DND-41 (cell line): ENCODE measurements at regions not wholly inside any gene's neighbourhood (a gene's known extent, or its start where the extent isn't known, plus 50 kb on each side); places are given as distances from the start of the nearest gene placed in this dataset.

Source experiments
- ATAC-seq: fragments of 200-7000 bp; cut with Tn5 transposase; 3 replicates; pipeline ENCODE4 v1.9.1; 2021; ENCODE audit warnings: low read depth; ENCODE audit not compliant: insufficient read depth
- DNase-seq: peaks from one replicate; pipeline ENCODE4 v3.0.0-alpha.2; 2020
- H2AFZ ChIP-seq: 2 replicates; pipeline ENCODE4 v1.6.0; 2012; ENCODE audit warnings: low read depth, low read length
- H3K27ac ChIP-seq: 2 replicates; pipeline ENCODE4 v1.5.1; 2012; ENCODE audit warnings: low read length, inconsistent platforms
- H3K27me3 ChIP-seq: fragments of 200-600 bp; sonication (generic); 2 replicates; pipeline ENCODE4 v1.6.0; 2012; ENCODE audit warnings: low read length, mild to moderate bottlenecking, inconsistent platforms; ENCODE audit not compliant: insufficient read depth, poor library complexity
- H3K36me3 ChIP-seq: 2 replicates; pipeline ENCODE4 v1.5.1; 2012; ENCODE audit warnings: low read length, inconsistent platforms; ENCODE audit not compliant: insufficient read depth
- H3K4me1 ChIP-seq: 2 replicates; pipeline ENCODE4 v1.5.1; 2012; ENCODE audit warnings: mild to moderate bottlenecking, low read length; ENCODE audit not compliant: insufficient read depth
- H3K4me2 ChIP-seq: 2 replicates; pipeline ENCODE4 v1.6.0; 2012; ENCODE audit warnings: mild to moderate bottlenecking, moderate library complexity, low read length, inconsistent platforms; ENCODE audit not compliant: insufficient read depth
- H3K4me3 ChIP-seq, 2 experiments: fragments of 200-600 bp in 1 of 2; shearing (Covaris generic) in 1 of 2; 2 replicates each; pipeline ENCODE4 v1.5.1; 2012 to 2016; ENCODE audit warnings: inconsistent platforms in 2 of 2, low read length in 2 of 2, mild to moderate bottlenecking in 2 of 2, low read depth in 1 of 2, moderate library complexity in 1 of 2
- H3K79me2 ChIP-seq: 2 replicates; pipeline ENCODE4 v1.6.0; 2012; ENCODE audit warnings: low read length, inconsistent platforms; ENCODE audit not compliant: insufficient read depth
- H3K9ac ChIP-seq: 2 replicates; pipeline ENCODE4 v1.6.0; 2012; ENCODE audit warnings: low read depth, mild to moderate bottlenecking, inconsistent platforms, low read length, moderate library complexity
- H3K9me3 ChIP-seq: 2 replicates; pipeline ENCODE4 v1.5.1; 2012; ENCODE audit warnings: low read length, moderate library complexity, mild to moderate bottlenecking, inconsistent platforms; ENCODE audit not compliant: insufficient read depth, severe bottlenecking
- H4K20me1 ChIP-seq: 2 replicates; pipeline ENCODE4 v1.6.0; 2012; ENCODE audit warnings: low read length; ENCODE audit not compliant: insufficient read depth
- CTCF ChIP-seq: IDR thresholded peaks from 2 replicates; pipeline ENCODE4 v1.5.1; 2012; ENCODE audit warnings: borderline replicate concordance, low read length, moderate library complexity, mild to moderate bottlenecking; ENCODE audit not compliant: poor library complexity, severe bottlenecking; ENCODE audit errors: extremely low read depth
- EZH2 ChIP-seq: IDR thresholded peaks from 3 replicates; pipeline ENCODE4 v1.6.1; 2012; ENCODE audit warnings: borderline replicate concordance, low read depth, mild to moderate bottlenecking, moderate library complexity, low read length, inconsistent platforms; ENCODE audit not compliant: severe bottlenecking

GRCh38 chr4:151835467-151835866 lies 74.7 kb upstream of the GATB start:
- no peak overlapping the region for H2AFZ ChIP-seq
- no peaks in the 10 kb centered on the region for H3K27me3 ChIP-seq
- no peak overlapping the region for H3K4me3 ChIP-seq
- H3K9me3 ChIP-seq, result no peaks in the 10 kb centered on the region
- H3K27ac ChIP-seq, result no peak overlapping the region
- DNase-seq, result no peak
- no peaks in the 10 kb centered on the region for H4K20me1 ChIP-seq
- ATAC-seq, result no peak
- no peaks in the 10 kb centered on the region for H3K4me1 ChIP-seq
- no peaks in the 10 kb centered on the region for H3K36me3 ChIP-seq
- no peak overlapping the region for H3K9ac ChIP-seq
- no peaks in the 10 kb centered on the region for H3K79me2 ChIP-seq
- TF ChIP-seq CTCF, result no peak
- no peak for TF ChIP-seq EZH2
- no peak overlapping the region for H3K4me2 ChIP-seq

- Histone ChIP-seq H3K9me3 (no peaks in the 10 kb centered on the region), H3K36me3 (no peaks in the 10 kb centered on the region), H3K27me3 (no peaks in the 10 kb centered on the region), H3K27ac (no peak overlapping the region), H3K79me2 (no peaks in the 10 kb centered on the region), H3K4me2 (no peak overlapping the region), H2AFZ (peak overlapping the region; percentile 15; the same call in 1 of the 2 replicates), H3K4me1 (no peaks in the 10 kb centered on the region), H3K9ac (no peak overlapping the region), H4K20me1 (no peaks in the 10 kb centered on the region), H3K4me3 (no peak overlapping the region)
- DNase-seq (no peak), ATAC-seq (no peak)
- no peak for TF ChIP-seq CTCF
- no peak for TF ChIP-seq EZH2
Measured at GRCh38 chr4:151833174-151833573, 72.4 kb upstream of the GATB start.

- Histone ChIP-seq H2AFZ (no peak overlapping the region), H3K4me1 (no peaks in the 10 kb centered on the region), H3K9ac (no peak overlapping the region), H3K9me3 (peaks cover under 1% of the 10 kb centered on the region), H3K4me2 (no peak overlapping the region), H3K79me2 (no peaks in the 10 kb centered on the region), H3K27ac (no peak overlapping the region), H3K4me3 (no peak overlapping the region), H3K27me3 (no peaks in the 10 kb centered on the region), H3K36me3 (no peaks in the 10 kb centered on the region), H4K20me1 (no peaks in the 10 kb centered on the region)
- ATAC-seq, result no peak
- no peak for DNase-seq
- no peak for TF ChIP-seq EZH2
- TF ChIP-seq CTCF, result no peak
Measured at GRCh38 chr4:151831526-151831925, 70.7 kb upstream of the GATB start.

GRCh38 chr4:151830168-151830567 lies 69.4 kb upstream of the GATB start:
- no peak overlapping the region for H3K27ac ChIP-seq

More at GRCh38 chr4:151830168-151830567, 69.4 kb upstream of the GATB start:
- H3K9ac ChIP-seq, result no peak overlapping the region
- no peak overlapping the region for H2AFZ ChIP-seq
- ATAC-seq (no peak), DNase-seq (no peak)
- H3K4me1 ChIP-seq, result no peaks in the 10 kb centered on the region
- no peaks in the 10 kb centered on the region for H4K20me1 ChIP-seq
- H3K27me3 ChIP-seq, result no peaks in the 10 kb centered on the region
- H3K4me2 ChIP-seq, result no peak overlapping the region
- H3K9me3 ChIP-seq, result peaks cover 2% of the 10 kb centered on the region
- TF ChIP-seq CTCF, result no peak
- TF ChIP-seq EZH2, result no peak
- no peak overlapping the region for H3K4me3 ChIP-seq
- H3K79me2 ChIP-seq, result no peaks in the 10 kb centered on the region
- H3K36me3 ChIP-seq, result no peaks in the 10 kb centered on the region
